ENCODE measurements at regions not wholly inside any gene's neighbourhood (a gene's known extent, or its start where the extent isn't known, plus 50 kb on each side); places are given as distances from the start of the nearest gene placed in this dataset.

DNA sequence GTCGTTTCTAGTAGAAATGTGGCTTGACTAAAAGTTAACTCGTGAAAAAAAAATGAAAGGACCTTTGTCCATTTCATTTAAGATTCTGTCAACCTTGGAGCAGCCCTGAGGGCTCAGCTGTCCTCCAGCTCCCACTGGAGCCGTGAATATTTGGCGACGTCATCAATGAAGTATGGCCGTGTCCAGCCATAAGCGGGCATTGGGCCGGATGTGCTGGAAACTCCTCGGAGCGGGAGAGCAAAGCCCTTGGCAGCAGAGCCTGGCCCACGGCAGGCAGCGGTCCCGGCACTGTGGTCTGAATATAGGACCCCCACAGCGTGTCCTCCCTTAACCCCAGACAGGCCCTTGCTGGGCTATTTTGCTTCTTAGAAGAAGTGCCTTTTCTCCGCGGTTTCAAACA lies 50.0 kb downstream of the JAKMIP3 start:
- TF ChIP-seq, protein P1, sequence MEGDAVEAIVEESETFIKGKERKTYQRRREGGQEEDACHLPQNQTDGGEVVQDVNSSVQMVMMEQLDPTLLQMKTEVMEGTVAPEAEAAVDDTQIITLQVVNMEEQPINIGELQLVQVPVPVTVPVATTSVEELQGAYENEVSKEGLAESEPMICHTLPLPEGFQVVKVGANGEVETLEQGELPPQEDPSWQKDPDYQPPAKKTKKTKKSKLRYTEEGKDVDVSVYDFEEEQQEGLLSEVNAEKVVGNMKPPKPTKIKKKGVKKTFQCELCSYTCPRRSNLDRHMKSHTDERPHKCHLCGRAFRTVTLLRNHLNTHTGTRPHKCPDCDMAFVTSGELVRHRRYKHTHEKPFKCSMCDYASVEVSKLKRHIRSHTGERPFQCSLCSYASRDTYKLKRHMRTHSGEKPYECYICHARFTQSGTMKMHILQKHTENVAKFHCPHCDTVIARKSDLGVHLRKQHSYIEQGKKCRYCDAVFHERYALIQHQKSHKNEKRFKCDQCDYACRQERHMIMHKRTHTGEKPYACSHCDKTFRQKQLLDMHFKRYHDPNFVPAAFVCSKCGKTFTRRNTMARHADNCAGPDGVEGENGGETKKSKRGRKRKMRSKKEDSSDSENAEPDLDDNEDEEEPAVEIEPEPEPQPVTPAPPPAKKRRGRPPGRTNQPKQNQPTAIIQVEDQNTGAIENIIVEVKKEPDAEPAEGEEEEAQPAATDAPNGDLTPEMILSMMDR (IDR thresholded peaks at IDR 0.05) = no peak
- TF ChIP-seq POLR2A (IDR thresholded peaks at IDR 0.05) = no peak
